Heart right ventricle (tissue), 16 donors: ENCODE measurements at regions not wholly inside any gene's neighbourhood (a gene's known extent, or its start where the extent isn't known, plus 50 kb on each side); places are given as distances from the start of the nearest gene placed in this dataset.

Source experiments
- ATAC-seq, 8 donors: fragments of 200-7000 bp; cut with Tn5 transposase; one replicate each; pipeline ENCODE4 v1.9.1; 2020; ENCODE audit warnings: mild to moderate bottlenecking in 8 of 8, moderate library complexity in 8 of 8, moderate number of reproducible peaks in 1 of 8
- DNase-seq, 2 donors: peaks; one replicate each; pipeline ENCODE4 v3.0.0-alpha.2; 2020
- H3K27ac ChIP-seq, 10 donors: fragments of 200-600 bp; sonication (generic) in 2 of 10; one replicate each; pipeline versions ENCODE4 v1.5.0 to v1.8.0; 2020 to 2022; ENCODE audit warnings: mild to moderate bottlenecking in 3 of 10
- H3K27me3 ChIP-seq, 7 donors: fragments of 200-600 bp; one replicate each; pipeline ENCODE4 v1.8.0; 2021 to 2022; ENCODE audit warnings: mild to moderate bottlenecking in 2 of 7
- H3K36me3 ChIP-seq, 9 donors: fragments of 200-600 bp; sonication (generic) in 1 of 9; one replicate each; pipeline versions ENCODE4 v1.5.0 to v1.8.0; 2020 to 2022; ENCODE audit warnings: mild to moderate bottlenecking in 2 of 9
- H3K4me1 ChIP-seq, 9 donors: fragments of 200-600 bp; sonication (generic) in 1 of 9; one replicate each; pipeline versions ENCODE4 v1.5.0 to v1.8.0; 2020 to 2022; ENCODE audit warnings: mild to moderate bottlenecking in 4 of 9
- H3K4me3 ChIP-seq, 10 donors: fragments of 200-600 bp; sonication (generic) in 2 of 10; one replicate each; pipeline versions ENCODE4 v1.5.0 to v1.8.0; 2020 to 2022; ENCODE audit warnings: mild to moderate bottlenecking in 7 of 10, moderate library complexity in 2 of 10
- H3K9me3 ChIP-seq, 11 donors: fragments of 200-600 bp in 10 of 11; sonication (generic) in 2 of 11; one replicate each; pipeline versions ENCODE4 v1.5.0 to v1.8.0; 2013 to 2022; ENCODE audit warnings: mild to moderate bottlenecking in 2 of 11, control low read depth in 1 of 11, moderate library complexity in 1 of 11
- WGBS, 2 donors: extraction: QIAGEN DNeasy Blood & Tissue Kit; methylation state at CpG; one replicate each; pipeline ENCODE4 v1.1.7; 2013; ENCODE audit warnings: inconsistent platforms in 1 of 2; 5-methylcytosine and 5-hydroxymethylcytosine counted together
- intact Hi-C, 10 donors: fragments of 100-400 bp; cut with DNase I; formaldehyde crosslinking; loops; one replicate each; pipeline versions ENCODE4 v1.11.1 to v1.14.2; 2022
- TF ChIP-seq, protein P1 (sequence below), 9 donors: fragments of 200-600 bp; sonication (generic) in 2 of 9; IDR thresholded peaks; one replicate each; pipeline versions ENCODE4 v1.5.0 to v1.8.0; 2021 to 2022; ENCODE audit warnings: antibody characterized with exemption in 9 of 9, mild to moderate bottlenecking in 5 of 9, moderate library complexity in 1 of 9
- donor health status: Arrhythmogenic right ventricular cardiomyopathy.
- donor health status: ischemic (EF 13 %, LVEDD 7.1; RV severe dilation, severe dysfunction).
- donor health status: healthy with polysubstance abuse.
- donor health status: DM: no; HTN: yes; CAD: no.
- donor health status: DM: no; HTN: no; CAD: no.
- donor health status: ischemic (EF 25% LVEDD 6.9; RV normal size, moderate dysfunction).
- donor health status: ischemic (EF 25% LVEDD 5.7; RV mildly dilated, moderate dysfunction).
- donor health status: healthy.
- donor health status: DM: yes; HTN: yes; CAD: no.
- donor health status: Ischemic cardiomyopathy.
- donor health status: ischemic (EF 35%, LVEDD 5.7; RV mildly dilated, moderate dysfunction).
- donor health status: nonischemic (EF 11% LVEDD 7.7; RV severe dilation, severe dysfunction).
- donor health status: DM: yes; HTN: yes; CAD: no.
- donor health status: PGD.
- donor health status: ischemic (EF 29% LVEDD 5.4; RV normal size, mild dysfunction).
- donor health status: nonischemic (EF 23%, LVEDD 6.1; RV moderate dilation, normal function).

DNA sequence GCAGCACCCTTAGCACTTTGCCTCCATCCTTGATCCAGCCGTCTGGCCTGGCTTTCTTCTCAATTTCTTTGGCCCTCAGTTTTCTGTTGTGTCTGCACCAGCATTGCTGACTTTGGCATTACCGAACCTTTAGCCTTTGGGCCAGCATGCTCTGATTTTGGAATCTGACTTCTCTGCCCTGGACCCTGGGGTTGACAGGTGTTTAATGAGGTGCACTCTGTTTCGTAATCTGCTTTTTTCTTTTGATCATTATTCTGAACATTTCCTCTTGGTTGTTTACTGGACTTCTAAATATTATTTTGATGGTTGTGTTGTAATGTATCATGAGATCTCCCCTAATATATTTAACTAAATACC, 71.5 kb upstream of the ENPP6 start:
- intact Hi-C loops: loop anchor here in 7 of 10 donors (2.0 to 10.0 kb wide), 5 partner anchors 96 to 250 kb away; partner anchors contain the start of gene IRF2 (in 1 of the 7)
- Histone ChIP-seq H3K27ac (no peak overlapping the region), H3K4me3 (no peak overlapping the region), H3K9me3 (no peaks in the 10 kb centered on the region), H3K4me1 (peaks cover 0 to 29% (median 7%) of the 10 kb centered on the region in 9 donors), H3K36me3 (no peaks in the 10 kb centered on the region), H3K27me3 (no peaks in the 10 kb centered on the region)
- 89 to 91% methylated on average over 3 of the region's 3 CpGs for WGBS, 2 donors
- ATAC-seq: no peak
- DNase-seq: no peak
- TF ChIP-seq, protein P1, sequence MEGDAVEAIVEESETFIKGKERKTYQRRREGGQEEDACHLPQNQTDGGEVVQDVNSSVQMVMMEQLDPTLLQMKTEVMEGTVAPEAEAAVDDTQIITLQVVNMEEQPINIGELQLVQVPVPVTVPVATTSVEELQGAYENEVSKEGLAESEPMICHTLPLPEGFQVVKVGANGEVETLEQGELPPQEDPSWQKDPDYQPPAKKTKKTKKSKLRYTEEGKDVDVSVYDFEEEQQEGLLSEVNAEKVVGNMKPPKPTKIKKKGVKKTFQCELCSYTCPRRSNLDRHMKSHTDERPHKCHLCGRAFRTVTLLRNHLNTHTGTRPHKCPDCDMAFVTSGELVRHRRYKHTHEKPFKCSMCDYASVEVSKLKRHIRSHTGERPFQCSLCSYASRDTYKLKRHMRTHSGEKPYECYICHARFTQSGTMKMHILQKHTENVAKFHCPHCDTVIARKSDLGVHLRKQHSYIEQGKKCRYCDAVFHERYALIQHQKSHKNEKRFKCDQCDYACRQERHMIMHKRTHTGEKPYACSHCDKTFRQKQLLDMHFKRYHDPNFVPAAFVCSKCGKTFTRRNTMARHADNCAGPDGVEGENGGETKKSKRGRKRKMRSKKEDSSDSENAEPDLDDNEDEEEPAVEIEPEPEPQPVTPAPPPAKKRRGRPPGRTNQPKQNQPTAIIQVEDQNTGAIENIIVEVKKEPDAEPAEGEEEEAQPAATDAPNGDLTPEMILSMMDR (IDR thresholded peaks at IDR 0.05): no peak

DNA sequence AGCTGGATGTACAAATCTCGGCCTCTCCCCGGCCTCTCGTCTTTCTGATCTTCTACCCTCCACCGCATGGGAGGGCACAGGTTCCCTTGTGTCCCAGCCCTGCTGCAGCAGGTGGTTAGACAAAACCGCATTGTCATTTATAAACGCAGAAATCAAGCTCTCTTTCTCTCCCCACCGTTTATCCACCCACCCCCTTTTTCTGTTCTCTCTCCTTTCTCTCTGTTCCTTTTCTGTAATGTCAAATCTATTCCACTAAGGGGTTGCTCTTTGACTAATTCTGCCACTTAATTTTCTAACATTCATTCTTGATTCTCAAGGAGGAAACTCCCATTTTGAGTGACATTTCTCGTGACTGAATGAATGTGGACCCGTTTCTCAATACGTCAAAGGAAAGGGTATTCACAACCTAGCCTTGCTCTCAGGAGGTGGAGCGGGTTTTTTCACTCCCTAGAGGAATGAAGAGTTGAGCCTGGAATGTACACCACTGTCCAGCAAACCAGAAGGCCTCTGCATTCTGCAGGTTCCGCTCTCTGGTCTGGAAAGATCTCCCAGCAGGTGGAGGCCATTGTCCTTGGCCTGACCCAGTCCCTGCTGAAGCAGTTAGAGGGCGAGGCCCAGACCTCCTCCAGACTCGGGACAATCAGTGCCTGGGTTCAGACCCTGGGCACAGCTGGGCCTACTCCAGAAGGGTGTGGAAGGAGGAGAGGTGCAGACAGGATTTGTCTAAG, 70.9 kb upstream of the ENPP6 start:
- DNase-seq: no peak
- intact Hi-C loops: loop anchor here in 7 of 10 donors (1.0 to 10.0 kb wide), 6 partner anchors 96 to 250 kb away; partner anchors contain the start of gene IRF2 (in 1 of the 7)
- peak overlapping the region in 2 of 10 donors; percentile 0 to 34 for H3K27ac ChIP-seq
- TF ChIP-seq, protein P1 (IDR thresholded peaks at IDR 0.05): no peak
- H3K4me1 ChIP-seq: peaks cover 0 to 23% (median 7%) of the 10 kb centered on the region in 9 donors
- whole genome bisulfite sequencing, 2 donors: 82 to 85% methylated on average over 13 to 14 of the region's 14 CpGs
- no peak overlapping the region for H3K4me3 ChIP-seq
- no peaks in the 10 kb centered on the region for H3K27me3 ChIP-seq
- no peaks in the 10 kb centered on the region for H3K36me3 ChIP-seq
- peak in 1 of 8 donors; percentile 16 for ATAC-seq
- no peaks in the 10 kb centered on the region for H3K9me3 ChIP-seq

DNA sequence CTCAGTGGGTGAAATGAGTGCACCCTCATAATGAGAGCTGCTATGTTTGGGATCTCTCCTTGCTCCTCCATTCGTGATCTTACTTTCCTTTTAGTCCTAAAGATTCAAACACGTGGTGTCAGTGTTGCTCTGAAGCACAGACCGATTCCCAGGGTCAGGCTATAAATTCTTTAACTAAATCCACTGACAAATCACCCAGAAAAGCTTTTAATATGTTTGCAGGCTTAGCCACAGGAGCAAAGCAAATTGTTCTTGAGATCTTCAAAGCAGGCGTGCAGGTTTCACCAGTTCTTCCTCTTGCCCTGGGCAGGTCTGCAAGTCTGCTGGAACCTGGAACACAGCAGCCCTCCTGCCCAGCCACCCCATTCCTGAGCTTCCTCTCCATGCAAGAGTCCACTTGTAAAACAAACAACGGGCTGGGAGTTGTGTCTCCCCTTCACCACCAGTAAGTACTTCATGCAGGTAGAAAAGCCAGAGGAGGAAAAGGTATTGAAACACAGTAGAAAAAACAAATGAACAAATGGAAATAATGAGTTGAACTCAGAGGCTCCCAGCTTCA, 70.1 kb upstream of the ENPP6 start:
- no peak for DNase-seq
- TF ChIP-seq, protein P1 (IDR thresholded peaks at IDR 0.05): peak in 8 of 9 donors; percentile 14 to 66 (median 48)
- no peak overlapping the region for H3K4me3 ChIP-seq
- peak; percentile 53 to 82 (median 76) for ATAC-seq
- intact Hi-C loops: loop anchor here in 8 of 10 donors (1.0 to 10.0 kb wide), 6 partner anchors 97 to 251 kb away; partner anchors contain the start of gene IRF2 (in 1 of the 8)
- peak overlapping the region in 3 of 10 donors; percentile 0 to 34 (median 5) for H3K27ac ChIP-seq
- 31 to 40% methylated on average over 5 of the region's 5 CpGs for WGBS, 2 donors
- H3K9me3 ChIP-seq: no peaks in the 10 kb centered on the region
- peaks cover 0 to 20% (median 9%) of the 10 kb centered on the region in 9 donors for H3K4me1 ChIP-seq
- no peaks in the 10 kb centered on the region for H3K27me3 ChIP-seq
- H3K36me3 ChIP-seq: no peaks in the 10 kb centered on the region

DNA sequence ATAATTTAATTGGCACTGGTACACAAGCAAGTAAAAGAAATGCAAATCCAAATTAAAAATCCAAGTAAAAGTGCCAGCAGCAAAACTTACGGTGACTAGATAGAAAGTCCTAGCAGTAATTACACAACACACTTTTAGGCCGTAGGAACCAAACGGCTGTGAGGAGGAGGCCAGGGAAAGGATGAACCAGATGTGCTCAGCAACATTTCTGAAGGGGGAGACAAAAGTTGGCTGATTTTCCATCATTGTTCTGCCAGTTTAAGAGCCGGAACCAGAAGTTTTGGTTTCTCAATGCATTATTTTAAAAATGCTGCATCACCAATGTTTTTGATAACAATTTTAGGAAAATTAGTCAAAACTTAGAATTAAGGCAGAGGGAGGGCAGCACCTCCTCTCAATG, 68.7 kb upstream of the ENPP6 start:
- H3K27me3 ChIP-seq: no peaks in the 10 kb centered on the region
- H3K9me3 ChIP-seq: no peaks in the 10 kb centered on the region
- intact Hi-C loops: loop anchor here in 7 of 10 donors (2.0 to 10.0 kb wide), 5 partner anchors 98 to 252 kb away; partner anchors contain the start of gene IRF2 (in 1 of the 7)
- peaks cover 0 to 34% (median 22%) of the 10 kb centered on the region in 9 donors for H3K4me1 ChIP-seq
- DNase-seq: no peak
- H3K27ac ChIP-seq: no peak overlapping the region
- H3K36me3 ChIP-seq: no peaks in the 10 kb centered on the region
- H3K4me3 ChIP-seq: no peak overlapping the region
- WGBS, 2 donors: 58 to 63% methylated on average over 4 of the region's 4 CpGs
- TF ChIP-seq, protein P1 (IDR thresholded peaks at IDR 0.05): no peak
- no peak for ATAC-seq
